Transverse colon (tissue), 4 donors: ENCODE measurements at regions not wholly inside any gene's neighbourhood (a gene's known extent, or its start where the extent isn't known, plus 50 kb on each side); places are given as distances from the start of the nearest gene placed in this dataset.

Experiments
- DNase-seq: peaks from one replicate; pipeline ENCODE4 v3.0.0-alpha.2; 2019
- H3K27ac ChIP-seq, 4 donors: fragments of 200-600 bp; sonication (generic); 2 replicates each; pipeline ENCODE4 v1.5.1; 2016 to 2018; ENCODE audit warnings: inconsistent platforms in 4 of 4
- H3K27me3 ChIP-seq: fragments of 200-600 bp; sonication (generic); 2 replicates; pipeline ENCODE4 v1.5.1; 2017; ENCODE audit warnings: inconsistent platforms
- H3K36me3 ChIP-seq, 4 donors: fragments of 200-600 bp; sonication (generic); 2 replicates each; pipeline ENCODE4 v1.5.1; 2017 to 2019; ENCODE audit warnings: inconsistent platforms in 4 of 4
- H3K4me1 ChIP-seq, 4 donors: fragments of 200-600 bp; sonication (generic); 2 replicates each; pipeline ENCODE4 v1.5.1; 2017 to 2020; ENCODE audit warnings: inconsistent platforms in 4 of 4
- H3K4me3 ChIP-seq, 4 donors: fragments of 200-600 bp; sonication (generic); 1 replicate in 1 of 4; 2 replicates in 3 of 4; pipeline versions ENCODE4 v1.5.1 to v1.6.1; 2017 to 2019; ENCODE audit warnings: inconsistent platforms in 4 of 4
- H3K9me3 ChIP-seq, 2 donors: fragments of 200-600 bp; sonication (generic); 2 replicates each; pipeline ENCODE4 v1.5.1; 2017 to 2019; ENCODE audit warnings: inconsistent platforms in 2 of 2
- CTCF ChIP-seq, 5 experiments: fragments of 200-600 bp in 3 of 5; fragments of 450-650 bp in 2 of 5; sonication (generic) in 3 of 5; IDR thresholded peaks; 1 replicate in 2 of 5; 2 replicates in 3 of 5; pipeline ENCODE4 v1.5.1; 2016 to 2017; ENCODE audit warnings: antibody characterized with exemption in 5 of 5, inconsistent platforms in 3 of 5, mild to moderate bottlenecking in 2 of 5, moderate library complexity in 1 of 5
- EP300 ChIP-seq: sonication (generic); formaldehyde crosslinking; IDR thresholded peaks from one replicate; pipeline ENCODE4 v1.6.1; 2017; ENCODE audit warnings: antibody characterized with exemption, low read depth
- POLR2A ChIP-seq: fragments of 450-650 bp; IDR thresholded peaks from one replicate; pipeline ENCODE4 v1.6.1; 2016; ENCODE audit warnings: antibody characterized with exemption, mild to moderate bottlenecking, moderate library complexity
- POLR2AphosphoS5 ChIP-seq, 3 donors: sonication (generic); formaldehyde crosslinking; IDR thresholded peaks; one replicate each; pipeline ENCODE4 v1.6.1; 2016; ENCODE audit warnings: antibody characterized with exemption in 3 of 3
- WGBS, 2 donors: methylation state at CpG; one replicate each; pipeline ENCODE4 v1.1.5; 2018; ENCODE audit warnings: low coverage in 1 of 2; 5-methylcytosine and 5-hydroxymethylcytosine counted together
- in situ Hi-C, 4 donors: fragments of 200-750 bp; cut with MboI; loops; one replicate each; pipeline versions ENCODE4 v1.15.0 to v1.15.1; 2017; ENCODE audit warnings: low sequenced_read_pairs in 3 of 4, low pct_ligation_motif_present in 1 of 4, low pct_unique_long_range_greater_than_20kb in 1 of 4
- intact Hi-C: fragments of 100-400 bp; cut with DNase I; formaldehyde crosslinking; loops from one replicate; pipeline ENCODE4 v1.15.1; 2023; ENCODE audit warnings: low total_unique reads

DNA sequence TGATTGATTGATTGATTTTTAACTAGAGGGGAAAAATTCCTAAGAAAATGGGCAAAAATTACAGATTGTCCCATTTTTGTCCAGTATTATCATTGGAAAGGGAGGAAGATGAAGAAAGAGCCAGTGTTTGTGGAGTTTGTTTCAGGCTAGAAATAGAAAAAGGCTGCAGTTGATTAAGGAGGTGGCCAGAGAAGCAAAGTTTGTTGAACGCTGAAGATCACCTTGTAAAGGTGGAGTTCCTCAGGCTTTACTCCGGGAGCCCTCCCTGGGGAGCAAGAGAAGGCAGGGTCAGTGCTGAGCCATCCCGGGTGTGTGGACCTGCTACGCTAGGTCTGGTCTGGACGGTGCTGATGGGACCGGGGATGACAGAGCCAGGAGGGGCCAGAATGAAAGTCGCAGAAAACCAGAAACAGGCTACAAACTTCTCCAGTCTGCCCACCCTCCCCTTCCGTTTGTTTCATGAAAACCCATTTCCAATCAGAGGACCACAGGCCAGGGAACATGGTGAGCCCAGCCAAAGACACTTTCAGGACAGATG, 222.6 kb upstream of the FOXF1 start:
- 24 to 37% methylated on average over 2 to 8 of the region's 8 CpGs for WGBS, 2 donors
- no peak for DNase-seq
- Histone ChIP-seq H3K4me1 (peaks cover 0 to 6% (median 0%) of the 10 kb centered on the region in 4 donors), H3K27me3 (peaks cover 54% of the 10 kb centered on the region), H3K9me3 (no peaks in the 10 kb centered on the region), H3K27ac (peak overlapping the region; percentile 63 to 77 (median 69)), H3K4me3 (no peak overlapping the region), H3K36me3 (no peaks in the 10 kb centered on the region)
- in situ Hi-C loops: no loop called here
- intact Hi-C loops: no loop called here
- TF ChIP-seq EP300: no peak
- no peak for TF ChIP-seq CTCF (IDR thresholded peaks at IDR 0.05)
- no peak for TF ChIP-seq POLR2A
- no peak for TF ChIP-seq POLR2AphosphoS5 (IDR thresholded peaks at IDR 0.05)

DNA sequence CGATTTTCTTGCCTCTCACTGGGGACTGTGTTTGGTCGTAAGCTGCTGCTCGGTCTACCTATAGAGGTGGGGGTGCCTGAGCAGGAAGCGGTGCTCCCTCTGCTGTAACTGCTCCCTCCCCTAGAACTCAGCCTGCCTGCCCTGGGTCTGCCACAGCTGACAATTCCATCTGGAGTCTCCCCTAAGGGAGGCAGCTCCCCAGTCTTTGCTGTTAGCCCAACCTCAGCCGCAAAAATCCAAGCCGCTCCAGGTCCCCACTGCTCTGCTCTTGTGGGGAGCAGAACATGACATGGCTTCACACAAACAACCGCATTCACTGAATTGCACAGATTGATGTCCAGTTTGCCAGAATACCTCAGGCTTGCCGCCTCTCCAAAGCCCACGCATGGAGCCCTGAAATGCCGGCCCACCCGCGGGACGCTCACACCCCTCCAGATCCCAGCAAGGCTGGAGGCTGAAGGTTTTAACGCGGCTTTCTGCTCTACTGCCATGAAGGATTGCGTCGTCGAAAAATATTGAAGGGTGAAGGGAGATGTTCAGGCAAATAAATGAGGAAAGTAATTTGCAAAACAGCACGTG, 221.5 kb upstream of the FOXF1 start:
- 45% methylated on average over 19 of the region's 19 CpGs; no CpG with 5 or more reads in 1 of the 2 donors for WGBS, 2 donors
- intact Hi-C loops: no loop called here
- in situ Hi-C loops: no loop called here
- no peak overlapping the region for H3K4me3 ChIP-seq
- H3K36me3 ChIP-seq: no peaks in the 10 kb centered on the region
- H3K4me1 ChIP-seq: peaks cover 0 to 6% (median 0%) of the 10 kb centered on the region in 4 donors
- peaks cover 54% of the 10 kb centered on the region for H3K27me3 ChIP-seq
- no peak for DNase-seq
- peak overlapping the region; percentile 63 to 77 (median 69) for H3K27ac ChIP-seq
- TF ChIP-seq POLR2AphosphoS5 (IDR thresholded peaks at IDR 0.05) (no peak), EP300 (no peak), POLR2A (no peak), CTCF (IDR thresholded peaks at IDR 0.05) (no peak)
- H3K9me3 ChIP-seq: no peaks in the 10 kb centered on the region

DNA sequence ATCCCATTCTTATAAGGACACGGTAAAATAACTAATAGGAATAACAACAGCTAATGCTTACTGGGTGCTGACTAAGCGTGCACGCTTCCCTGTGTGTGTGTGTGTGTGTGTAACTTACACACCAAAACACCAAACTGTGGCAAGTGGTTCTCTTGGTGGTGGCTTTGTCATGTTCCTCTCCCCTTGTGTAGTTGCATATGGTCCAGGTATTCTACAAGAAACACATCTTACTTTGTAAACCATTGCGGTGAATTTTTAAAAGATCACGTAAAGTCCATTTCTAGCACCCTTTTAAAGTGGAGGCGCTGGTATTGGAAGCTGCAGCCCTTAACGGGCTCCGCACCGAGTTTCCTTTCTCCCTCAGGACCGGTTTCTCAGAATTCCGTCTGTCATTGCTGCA, 221.0 kb upstream of the FOXF1 start:
- H3K36me3 ChIP-seq: no peaks in the 10 kb centered on the region
- H3K27ac ChIP-seq: peak overlapping the region; percentile 2 to 77 (median 66)
- no peak for DNase-seq
- in situ Hi-C loops: no loop called here
- H3K4me3 ChIP-seq: no peak overlapping the region
- no peaks in the 10 kb centered on the region for H3K9me3 ChIP-seq
- intact Hi-C loops: no loop called here
- H3K4me1 ChIP-seq: peaks cover 0 to 11% (median 2%) of the 10 kb centered on the region in 4 donors
- 40 to 54% methylated on average over 9 to 11 of the region's 11 CpGs for WGBS, 2 donors
- peaks cover 54% of the 10 kb centered on the region for H3K27me3 ChIP-seq
- TF ChIP-seq POLR2AphosphoS5 (IDR thresholded peaks at IDR 0.05) (no peak), CTCF (IDR thresholded peaks at IDR 0.05) (no peak), POLR2A (no peak), EP300 (no peak)

DNA sequence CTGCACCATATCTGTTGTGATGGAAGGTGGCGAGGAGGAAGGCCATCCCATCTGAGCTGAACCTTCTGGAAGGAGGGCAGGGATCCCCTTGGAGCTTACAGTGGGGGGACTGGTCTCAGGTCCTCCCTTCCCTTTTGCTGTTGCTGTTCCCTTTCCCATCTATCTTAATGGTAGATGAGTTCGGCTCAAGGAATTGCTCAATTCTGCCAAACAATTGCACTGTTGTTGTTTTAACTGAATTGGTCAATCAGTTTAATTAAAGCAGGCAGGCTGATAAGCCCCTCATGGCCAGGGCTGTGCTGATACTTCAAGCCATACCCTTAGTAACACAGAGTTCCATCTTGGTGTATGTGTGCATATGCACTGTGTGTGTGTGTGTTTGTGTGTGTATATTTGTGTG, 220.4 kb upstream of the FOXF1 start:
- Histone ChIP-seq H3K4me1 (peaks cover 0 to 16% (median 5%) of the 10 kb centered on the region in 4 donors), H3K36me3 (no peaks in the 10 kb centered on the region), H3K4me3 (no peak overlapping the region), H3K27me3 (peaks cover 54% of the 10 kb centered on the region), H3K9me3 (no peaks in the 10 kb centered on the region), H3K27ac (peak overlapping the region; percentile 2 to 77 (median 36))
- intact Hi-C loops: no loop called here
- in situ Hi-C loops: no loop called here
- WGBS, 2 donors: 44 to 100% methylated on average over 1 to 2 of the region's 2 CpGs
- no peak for DNase-seq
- TF ChIP-seq EP300 (no peak), POLR2AphosphoS5 (IDR thresholded peaks at IDR 0.05) (no peak), POLR2A (no peak), CTCF (IDR thresholded peaks at IDR 0.05) (no peak)
